H9 (cell line): ENCODE measurements at regions not wholly inside any gene's neighbourhood (a gene's known extent, or its start where the extent isn't known, plus 50 kb on each side); places are given as distances from the start of the nearest gene placed in this dataset.

Experiments
- DNase-seq: peaks from one replicate; pipeline ENCODE4 v3.0.0-alpha.2; 2017
- H2AFZ ChIP-seq: one replicate; pipeline ENCODE4 v1.6.1; 2013; ENCODE audit warnings: mild to moderate bottlenecking, low read length, control low read depth, moderate library complexity
- H2AK5ac ChIP-seq: 2 replicates; pipeline ENCODE4 v1.6.1; 2013; ENCODE audit warnings: low read length, control low read depth, mixed read lengths; ENCODE audit not compliant: insufficient read length
- H2BK120ac ChIP-seq: one replicate; pipeline ENCODE4 v1.6.1; 2013; ENCODE audit warnings: low read depth, mild to moderate bottlenecking, low read length, control low read depth, inconsistent platforms; ENCODE audit not compliant: poor library complexity, severe bottlenecking
- H2BK12ac ChIP-seq: 2 replicates; pipeline ENCODE4 v1.6.1; 2013; ENCODE audit warnings: low read length, control low read depth, mixed read lengths, low read depth; ENCODE audit not compliant: insufficient read length
- H2BK15ac ChIP-seq: 2 replicates; pipeline ENCODE4 v1.6.1; 2013; ENCODE audit warnings: low read depth, low read length, control low read depth
- H2BK20ac ChIP-seq: one replicate; pipeline ENCODE4 v1.6.1; 2013; ENCODE audit warnings: low read depth, mild to moderate bottlenecking, low read length, control low read depth, inconsistent platforms; ENCODE audit not compliant: poor library complexity, severe bottlenecking
- H2BK5ac ChIP-seq: 2 replicates; pipeline ENCODE4 v1.6.1; 2013; ENCODE audit warnings: low read length, control low read depth, mixed read lengths; ENCODE audit not compliant: insufficient read length
- H3K14ac ChIP-seq: 2 replicates; pipeline ENCODE4 v1.6.1; 2013; ENCODE audit warnings: low read length, control low read depth; ENCODE audit not compliant: insufficient read depth
- H3K18ac ChIP-seq: 2 replicates; pipeline ENCODE4 v1.6.1; 2013; ENCODE audit warnings: low read depth, mild to moderate bottlenecking, mixed read lengths, low read length, control low read depth; ENCODE audit not compliant: insufficient read length
- H3K23ac ChIP-seq: 2 replicates; pipeline ENCODE4 v1.6.1; 2013; ENCODE audit warnings: low read length, control low read depth, mixed read lengths, low read depth; ENCODE audit not compliant: insufficient read length
- H3K23me2 ChIP-seq: 2 replicates; pipeline ENCODE4 v1.6.1; 2013; ENCODE audit warnings: low read depth, mild to moderate bottlenecking, mixed read lengths, low read length, control low read depth; ENCODE audit not compliant: insufficient read length, poor library complexity, severe bottlenecking
- H3K27ac ChIP-seq: 2 replicates; pipeline ENCODE4 v1.5.1; 2013; ENCODE audit warnings: low read length, control low read depth, mixed read lengths, low read depth; ENCODE audit not compliant: insufficient read length
- H3K27me3 ChIP-seq: 2 replicates; pipeline ENCODE4 v1.6.1; 2013; ENCODE audit warnings: low read length, control low read depth, inconsistent platforms; ENCODE audit not compliant: insufficient read depth
- H3K4ac ChIP-seq: 2 replicates; pipeline ENCODE4 v1.6.1; 2013; ENCODE audit warnings: low read depth, mild to moderate bottlenecking, control low read depth, inconsistent platforms, low read length, moderate library complexity
- H3K4me1 ChIP-seq: 2 replicates; pipeline ENCODE4 v1.6.1; 2013; ENCODE audit warnings: low read length, control low read depth, inconsistent platforms; ENCODE audit not compliant: insufficient read depth
- H3K4me2 ChIP-seq: 2 replicates; pipeline ENCODE4 v1.6.1; 2013; ENCODE audit warnings: low read length, control low read depth, mixed read lengths; ENCODE audit not compliant: insufficient read length, insufficient read depth
- H3K56ac ChIP-seq: 2 replicates; pipeline ENCODE4 v1.6.1; 2013; ENCODE audit warnings: low read depth, mild to moderate bottlenecking, mixed read lengths, low read length, control low read depth; ENCODE audit not compliant: insufficient read length
- H3K79me1 ChIP-seq: 2 replicates; pipeline ENCODE4 v1.6.1; 2013; ENCODE audit warnings: low read depth, mild to moderate bottlenecking, moderate library complexity, low read length, control low read depth, inconsistent platforms; ENCODE audit not compliant: insufficient read depth, poor library complexity, severe bottlenecking
- H3K79me2 ChIP-seq: 2 replicates; pipeline ENCODE4 v1.6.1; 2013; ENCODE audit warnings: low read length, control low read depth, inconsistent platforms; ENCODE audit not compliant: insufficient read depth
- H3K9ac ChIP-seq: 2 replicates; pipeline ENCODE4 v1.6.1; 2013; ENCODE audit warnings: low read length, control low read depth, mixed read lengths; ENCODE audit not compliant: insufficient read length; ENCODE audit errors: extremely low read depth
- H3K9me3 ChIP-seq: one replicate; pipeline ENCODE4 v1.6.1; 2013; ENCODE audit warnings: low read depth, low read length, inconsistent platforms; ENCODE audit not compliant: control insufficient read depth
- H3T11ph ChIP-seq: one replicate; pipeline ENCODE4 v1.6.1; 2013; ENCODE audit warnings: mild to moderate bottlenecking, low read length, control low read depth, inconsistent platforms
- H4K20me1 ChIP-seq: one replicate; pipeline ENCODE4 v1.6.1; 2013; ENCODE audit not compliant: control insufficient read depth, insufficient read length, insufficient read depth
- H4K5ac ChIP-seq: 2 replicates; pipeline ENCODE4 v1.6.1; 2013; ENCODE audit warnings: low read depth, mild to moderate bottlenecking, mixed read lengths, low read length, control low read depth; ENCODE audit not compliant: insufficient read length
- H4K8ac ChIP-seq: replicated peaks from 2 replicates; pipeline ENCODE4 v1.6.1; 2013; ENCODE audit warnings: low read length, control low read depth, mixed read lengths, low read depth; ENCODE audit not compliant: insufficient read length
- H4K91ac ChIP-seq: 2 replicates; pipeline ENCODE4 v1.6.1; 2013; ENCODE audit warnings: low read depth, mild to moderate bottlenecking, moderate library complexity, mixed read lengths, low read length, control low read depth; ENCODE audit not compliant: insufficient read length
- H3K27ac Mint-ChIP-seq, 3 experiments: 2 replicates in 2 of 3; 3 replicates in 1 of 3; pipeline ENCODE4 v1.8.0; 2020 to 2021; ENCODE audit warnings: mixed read lengths in 3 of 3, mild to moderate bottlenecking in 1 of 3, moderate library complexity in 1 of 3
- H3K27me3 Mint-ChIP-seq: 2 replicates; pipeline ENCODE4 v1.8.0; 2021; ENCODE audit warnings: low read depth, mild to moderate bottlenecking, moderate library complexity, mixed read lengths
- H3K36me3 Mint-ChIP-seq, 3 experiments: 2 replicates in 2 of 3; 3 replicates in 1 of 3; pipeline ENCODE4 v1.8.0; 2020 to 2021; ENCODE audit warnings: low read depth in 3 of 3, mixed read lengths in 3 of 3; ENCODE audit not compliant: insufficient read depth in 1 of 3
- H3K4me1 Mint-ChIP-seq, 2 experiments: 2 replicates each; pipeline ENCODE4 v1.8.0; 2020; ENCODE audit warnings: mixed read lengths in 2 of 2
- H3K4me3 Mint-ChIP-seq, 2 experiments: 2 replicates in 1 of 2; 3 replicates in 1 of 2; pipeline ENCODE4 v1.8.0; 2020 to 2021; ENCODE audit warnings: mild to moderate bottlenecking in 2 of 2, mixed read lengths in 2 of 2, moderate library complexity in 1 of 2
- H3K9me3 Mint-ChIP-seq, 2 experiments: 2 replicates in 1 of 2; 3 replicates in 1 of 2; pipeline ENCODE4 v1.8.0; 2020; ENCODE audit warnings: mild to moderate bottlenecking in 2 of 2, mixed read lengths in 2 of 2, moderate library complexity in 1 of 2
- TF ChIP-seq, protein P1 (sequence below): fragments of 200-600 bp; sonication (generic); conservative IDR thresholded peaks from 3 replicates; pipeline ENCODE4 v1.8.0; 2021; ENCODE audit warnings: antibody characterized with exemption, mild to moderate bottlenecking

DNA sequence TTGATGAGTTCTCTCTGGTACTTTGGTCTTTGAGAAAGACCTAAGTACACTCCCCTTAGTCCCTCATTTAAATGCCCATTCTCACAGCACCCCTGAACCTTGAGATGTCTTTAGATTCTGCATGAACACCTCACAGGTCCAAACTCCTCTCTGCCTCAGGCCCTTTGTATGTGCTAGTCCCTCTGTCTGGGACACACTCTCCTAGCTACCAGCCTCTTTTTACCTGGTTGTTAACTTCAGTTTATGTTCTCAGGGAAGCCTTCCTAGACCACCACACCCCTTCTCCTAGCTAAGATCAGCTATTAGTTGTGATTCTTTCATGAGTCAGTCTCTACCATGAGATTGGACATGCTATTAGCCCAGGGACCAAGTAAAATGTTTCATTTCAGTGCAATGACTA is 86.4 kb downstream of the PLCE1 start:
- peaks cover 2% of the 10 kb centered on the region; the same call in 1 of the 2 replicates for H3K27me3 Mint-ChIP-seq
- H3K27me3 ChIP-seq = no peaks in the 10 kb centered on the region
- no peak overlapping the region for H2BK120ac ChIP-seq
- no peaks in the 10 kb centered on the region for H3K79me1 ChIP-seq
- no peak overlapping the region for H3K56ac ChIP-seq
- no peak overlapping the region for H3K4me3 Mint-ChIP-seq
- H4K8ac ChIP-seq = no peak overlapping the region
- H3K36me3 Mint-ChIP-seq = no peaks in the 10 kb centered on the region; a peak in 1 of 7 replicates
- H3K4me2 ChIP-seq = no peak overlapping the region
- DNase-seq = no peak
- H2BK15ac ChIP-seq = no peak overlapping the region
- no peak overlapping the region for H2BK12ac ChIP-seq
- no peak overlapping the region for H3T11ph ChIP-seq
- no peaks in the 10 kb centered on the region for H3K23me2 ChIP-seq
- no peak overlapping the region for H4K5ac ChIP-seq
- no peak overlapping the region for H2BK20ac ChIP-seq
- H3K27ac Mint-ChIP-seq = no peak overlapping the region
- H4K20me1 ChIP-seq = no peaks in the 10 kb centered on the region
- no peak overlapping the region for H3K27ac ChIP-seq
- no peaks in the 10 kb centered on the region for H3K4me1 Mint-ChIP-seq
- no peak overlapping the region for H3K23ac ChIP-seq
- H3K4me1 ChIP-seq = no peaks in the 10 kb centered on the region
- no peak overlapping the region for H3K14ac ChIP-seq
- H2AK5ac ChIP-seq = no peak overlapping the region
- H2AFZ ChIP-seq = no peak overlapping the region
- H4K91ac ChIP-seq = no peak overlapping the region
- H3K9me3 Mint-ChIP-seq = peaks cover 8 to 12% of the 10 kb centered on the region in 2 experiments; a peak in 2 of 5 replicates
- H3K4ac ChIP-seq = no peak overlapping the region
- no peak overlapping the region for H3K18ac ChIP-seq
- no peak overlapping the region for H3K9ac ChIP-seq
- H3K79me2 ChIP-seq = no peaks in the 10 kb centered on the region
- H3K9me3 ChIP-seq = no peaks in the 10 kb centered on the region
- TF ChIP-seq, protein P1, sequence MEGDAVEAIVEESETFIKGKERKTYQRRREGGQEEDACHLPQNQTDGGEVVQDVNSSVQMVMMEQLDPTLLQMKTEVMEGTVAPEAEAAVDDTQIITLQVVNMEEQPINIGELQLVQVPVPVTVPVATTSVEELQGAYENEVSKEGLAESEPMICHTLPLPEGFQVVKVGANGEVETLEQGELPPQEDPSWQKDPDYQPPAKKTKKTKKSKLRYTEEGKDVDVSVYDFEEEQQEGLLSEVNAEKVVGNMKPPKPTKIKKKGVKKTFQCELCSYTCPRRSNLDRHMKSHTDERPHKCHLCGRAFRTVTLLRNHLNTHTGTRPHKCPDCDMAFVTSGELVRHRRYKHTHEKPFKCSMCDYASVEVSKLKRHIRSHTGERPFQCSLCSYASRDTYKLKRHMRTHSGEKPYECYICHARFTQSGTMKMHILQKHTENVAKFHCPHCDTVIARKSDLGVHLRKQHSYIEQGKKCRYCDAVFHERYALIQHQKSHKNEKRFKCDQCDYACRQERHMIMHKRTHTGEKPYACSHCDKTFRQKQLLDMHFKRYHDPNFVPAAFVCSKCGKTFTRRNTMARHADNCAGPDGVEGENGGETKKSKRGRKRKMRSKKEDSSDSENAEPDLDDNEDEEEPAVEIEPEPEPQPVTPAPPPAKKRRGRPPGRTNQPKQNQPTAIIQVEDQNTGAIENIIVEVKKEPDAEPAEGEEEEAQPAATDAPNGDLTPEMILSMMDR = no peak
- H2BK5ac ChIP-seq = no peak overlapping the region
